Thyroid gland (tissue), 4 donors: ENCODE measurements at regions not wholly inside any gene's neighbourhood (a gene's known extent, or its start where the extent isn't known, plus 50 kb on each side); places are given as distances from the start of the nearest gene placed in this dataset.

Source experiments
- DNase-seq, 2 donors: peaks; one replicate each; pipeline ENCODE4 v3.0.0-alpha.2; 2019
- H3K27ac ChIP-seq, 3 donors: fragments of 200-600 bp; sonication (generic); 1 replicate in 2 of 3; 2 replicates in 1 of 3; pipeline ENCODE4 v1.5.1; 2016 to 2019; ENCODE audit warnings: mild to moderate bottlenecking in 1 of 3, moderate library complexity in 1 of 3
- H3K27me3 ChIP-seq: fragments of 200-600 bp; sonication (generic); one replicate; pipeline ENCODE4 v1.5.1; 2019
- H3K36me3 ChIP-seq, 2 donors: fragments of 200-600 bp; sonication (generic); one replicate each; pipeline ENCODE4 v1.5.1; 2016 to 2019
- H3K4me1 ChIP-seq, 2 donors: fragments of 200-600 bp; sonication (generic); one replicate each; pipeline ENCODE4 v1.5.1; 2017 to 2019
- H3K4me3 ChIP-seq, 3 donors: fragments of 200-600 bp; sonication (generic); replicated peaks in 1 of 3; 1 replicate in 2 of 3; 2 replicates in 1 of 3; pipeline ENCODE4 v1.5.1; 2016; ENCODE audit warnings: mild to moderate bottlenecking in 1 of 3
- H3K9me3 ChIP-seq: fragments of 200-600 bp; sonication (generic); one replicate; pipeline ENCODE4 v1.5.1; 2017
- POLR2A ChIP-seq, 2 donors: fragments of 450-650 bp; IDR thresholded peaks; one replicate each; pipeline ENCODE4 v1.6.1; 2017; ENCODE audit warnings: antibody characterized with exemption in 2 of 2, mild to moderate bottlenecking in 2 of 2, moderate library complexity in 1 of 2
- WGBS, 2 donors: methylation state at CpG; one replicate each; pipeline ENCODE4 v1.1.5; 2017; 5-methylcytosine and 5-hydroxymethylcytosine counted together
- intact Hi-C: fragments of 100-400 bp; cut with DNase I; formaldehyde crosslinking; loops from one replicate; pipeline ENCODE4 v1.15.1; 2023
- TF ChIP-seq, protein P1 (sequence below), 6 experiments: fragments of 200-600 bp in 3 of 6; fragments of 450-650 bp in 3 of 6; sonication (generic) in 3 of 6; IDR thresholded peaks; one replicate each; pipeline ENCODE4 v1.5.1; 2016 to 2019; ENCODE audit warnings: antibody characterized with exemption in 6 of 6, mild to moderate bottlenecking in 2 of 6, inconsistent platforms in 1 of 6, moderate library complexity in 1 of 6

GRCh38 chr15:95086531-95087252, 855.3 kb downstream of the MCTP2 start:
- 72 to 75% methylated on average over 5 of the region's 5 CpGs for WGBS, 2 donors
- no peak overlapping the region for H3K4me3 ChIP-seq
- H3K27ac ChIP-seq = no peak overlapping the region

GRCh38 chr15:95087253-95087609, 855.9 kb downstream of the MCTP2 start:
- intact Hi-C loops = no loop called here
- H3K36me3 ChIP-seq = no peaks in the 10 kb centered on the region
- H3K9me3 ChIP-seq = no peaks in the 10 kb centered on the region
- no peaks in the 10 kb centered on the region for H3K27me3 ChIP-seq
- no peak overlapping the region for H3K27ac ChIP-seq
- no peaks in the 10 kb centered on the region for H3K4me1 ChIP-seq
- DNase-seq = no peak
- no peak overlapping the region for H3K4me3 ChIP-seq
- TF ChIP-seq, protein P1, sequence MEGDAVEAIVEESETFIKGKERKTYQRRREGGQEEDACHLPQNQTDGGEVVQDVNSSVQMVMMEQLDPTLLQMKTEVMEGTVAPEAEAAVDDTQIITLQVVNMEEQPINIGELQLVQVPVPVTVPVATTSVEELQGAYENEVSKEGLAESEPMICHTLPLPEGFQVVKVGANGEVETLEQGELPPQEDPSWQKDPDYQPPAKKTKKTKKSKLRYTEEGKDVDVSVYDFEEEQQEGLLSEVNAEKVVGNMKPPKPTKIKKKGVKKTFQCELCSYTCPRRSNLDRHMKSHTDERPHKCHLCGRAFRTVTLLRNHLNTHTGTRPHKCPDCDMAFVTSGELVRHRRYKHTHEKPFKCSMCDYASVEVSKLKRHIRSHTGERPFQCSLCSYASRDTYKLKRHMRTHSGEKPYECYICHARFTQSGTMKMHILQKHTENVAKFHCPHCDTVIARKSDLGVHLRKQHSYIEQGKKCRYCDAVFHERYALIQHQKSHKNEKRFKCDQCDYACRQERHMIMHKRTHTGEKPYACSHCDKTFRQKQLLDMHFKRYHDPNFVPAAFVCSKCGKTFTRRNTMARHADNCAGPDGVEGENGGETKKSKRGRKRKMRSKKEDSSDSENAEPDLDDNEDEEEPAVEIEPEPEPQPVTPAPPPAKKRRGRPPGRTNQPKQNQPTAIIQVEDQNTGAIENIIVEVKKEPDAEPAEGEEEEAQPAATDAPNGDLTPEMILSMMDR (IDR thresholded peaks at IDR 0.05) = no peak
- TF ChIP-seq POLR2A (IDR thresholded peaks at IDR 0.05) = no peak

More at GRCh38 chr15:95086531-95087252, 855.3 kb downstream of the MCTP2 start:
- Histone ChIP-seq H3K27me3 (no peaks in the 10 kb centered on the region), H3K36me3 (no peaks in the 10 kb centered on the region), H3K9me3 (no peaks in the 10 kb centered on the region), H3K4me1 (no peaks in the 10 kb centered on the region)
- intact Hi-C loops = no loop called here
- TF ChIP-seq, protein P1 (IDR thresholded peaks at IDR 0.05) = no peak
- no peak for TF ChIP-seq POLR2A (IDR thresholded peaks at IDR 0.05)
- DNase-seq = no peak

DNA sequence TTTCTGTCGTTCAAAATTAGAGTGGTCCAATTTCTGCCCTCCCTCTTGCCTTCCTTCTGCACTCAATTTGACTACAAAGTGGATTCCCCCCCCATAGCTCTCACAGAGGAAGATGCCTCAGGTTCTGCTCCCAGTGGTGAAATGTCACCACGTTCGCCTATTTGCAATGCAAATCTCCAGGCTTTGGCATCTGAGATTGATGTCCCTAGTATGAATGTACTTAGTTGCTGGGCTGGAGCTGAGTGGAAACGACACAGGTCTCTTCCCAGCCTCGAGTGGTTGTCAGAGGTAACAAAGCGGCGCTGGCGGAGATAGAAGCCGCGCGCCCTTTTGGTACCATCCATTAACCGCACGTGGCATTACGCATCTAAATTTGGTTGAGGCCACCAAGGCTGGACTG, 860.1 kb downstream of the MCTP2 start:
- Histone ChIP-seq H3K4me1 (peaks cover 0 to under 1% of the 10 kb centered on the region in 2 donors), H3K36me3 (no peaks in the 10 kb centered on the region), H3K27ac (no peak overlapping the region), H3K4me3 (no peak overlapping the region), H3K27me3 (no peaks in the 10 kb centered on the region), H3K9me3 (no peaks in the 10 kb centered on the region)
- intact Hi-C loops = no loop called here
- WGBS, 2 donors = 94 to 97% methylated on average over 14 of the region's 14 CpGs
- TF ChIP-seq, protein P1 (IDR thresholded peaks at IDR 0.05) = no peak
- DNase-seq = no peak

DNA sequence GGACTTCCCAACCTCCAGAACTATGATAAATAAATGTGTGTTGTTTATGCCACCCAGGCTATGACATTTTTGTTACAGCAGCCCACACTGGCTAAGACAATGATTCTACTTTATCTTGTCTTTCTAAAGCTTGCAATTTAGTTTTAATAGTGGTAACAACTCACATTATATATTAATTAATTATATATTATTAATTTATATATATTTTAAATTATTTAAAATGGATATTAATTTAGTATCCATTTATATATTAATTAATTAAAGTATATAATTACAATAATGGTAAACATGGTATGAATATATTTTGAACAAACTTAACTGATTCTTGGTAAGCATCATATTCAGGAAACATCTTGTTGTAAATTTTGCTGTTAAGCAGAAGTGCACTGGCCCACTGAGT, 863.9 kb downstream of the MCTP2 start:
- H3K36me3 ChIP-seq = no peaks in the 10 kb centered on the region
- TF ChIP-seq, protein P1 (IDR thresholded peaks at IDR 0.05) = no peak
- TF ChIP-seq POLR2A (IDR thresholded peaks at IDR 0.05) = no peak
- H3K4me1 ChIP-seq = peaks cover 4% of the 10 kb centered on the region in 2 donors
- no peak overlapping the region for H3K4me3 ChIP-seq
- no peaks in the 10 kb centered on the region for H3K27me3 ChIP-seq
- DNase-seq = no peak
- no peak overlapping the region for H3K27ac ChIP-seq
- intact Hi-C loops = no loop called here
- no peaks in the 10 kb centered on the region for H3K9me3 ChIP-seq

DNA sequence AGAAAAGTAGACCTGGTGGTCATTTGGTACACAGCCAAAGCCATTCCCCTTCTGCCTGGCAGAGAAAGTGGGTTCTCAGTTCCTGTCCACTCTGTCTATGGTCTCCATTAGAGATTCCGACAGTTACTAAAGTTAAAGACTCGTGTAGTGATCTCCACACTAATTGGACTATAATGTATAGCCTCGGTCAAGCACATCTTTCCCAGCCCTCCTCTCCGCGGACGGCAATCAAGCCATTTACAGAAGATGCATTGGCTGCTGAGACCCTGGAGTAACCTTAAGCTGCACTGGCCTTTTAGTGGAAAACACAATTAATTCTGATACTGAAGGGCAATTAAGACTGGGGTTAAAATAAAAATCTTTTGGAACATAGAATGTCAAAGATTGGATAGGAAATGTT, 865.3 kb downstream of the MCTP2 start:
- Histone ChIP-seq H3K27me3 (no peaks in the 10 kb centered on the region), H3K9me3 (no peaks in the 10 kb centered on the region), H3K27ac (no peak overlapping the region), H3K36me3 (no peaks in the 10 kb centered on the region), H3K4me3 (no peak overlapping the region), H3K4me1 (peaks cover 4% of the 10 kb centered on the region in 2 donors)
- 61 to 76% methylated on average over 6 of the region's 6 CpGs for WGBS, 2 donors
- TF ChIP-seq, protein P1 (IDR thresholded peaks at IDR 0.05) = no peak
- no peak for TF ChIP-seq POLR2A (IDR thresholded peaks at IDR 0.05)
- intact Hi-C loops = no loop called here
- DNase-seq = no peak
